ENCODE measurements at regions not wholly inside any gene's neighbourhood (a gene's known extent, or its start where the extent isn't known, plus 50 kb on each side); places are given as distances from the start of the nearest gene placed in this dataset.

- TF ChIP-seq E2F8 (IDR thresholded peaks at IDR 0.05; ENCODE audit: low read depth, partially characterized antibody), result no peak
- no peak for TF ChIP-seq CEBPZ (IDR thresholded peaks at IDR 0.05; ENCODE audit: low read depth, low read length)
- no peak for TF ChIP-seq PAX8 (IDR thresholded peaks at IDR 0.05)
- TF ChIP-seq ZNF24 (IDR thresholded peaks at IDR 0.05), result no peak
- no peak for TF ChIP-seq ZNF687 (IDR thresholded peaks at IDR 0.05)
- TF ChIP-seq YY1 (IDR thresholded peaks at IDR 0.05; ENCODE audit: low read depth, low read length), result no peak
- TF ChIP-seq NR2C2 (IDR thresholded peaks at IDR 0.05; ENCODE audit: borderline replicate concordance, control insufficient read depth, insufficient read length, low read depth), result no peak
- no peak for TF ChIP-seq BCLAF1 (IDR thresholded peaks at IDR 0.05)
- no peak for TF ChIP-seq NFYB (IDR thresholded peaks at IDR 0.05; ENCODE audit: insufficient read depth, low read depth, low read length)
Observed at GRCh38 chr20:56993020-56993559, 273.4 kb downstream of the BMP7 start (continued).
